Endodermal cell (in vitro differentiated cells): ENCODE measurements at regions not wholly inside any gene's neighbourhood (a gene's known extent, or its start where the extent isn't known, plus 50 kb on each side); places are given as distances from the start of the nearest gene placed in this dataset.

Source experiments
- DNase-seq: peaks from one replicate; pipeline ENCODE4 v3.0.0-alpha.2; 2017
- H3K27ac ChIP-seq: 2 replicates; pipeline ENCODE4 v1.5.1; 2013; ENCODE audit warnings: mild to moderate bottlenecking, low read depth, low read length, moderate library complexity
- H3K27me3 ChIP-seq: 2 replicates; pipeline ENCODE4 v1.6.1; 2013; ENCODE audit warnings: mild to moderate bottlenecking, low read length, moderate library complexity; ENCODE audit not compliant: insufficient read depth, control insufficient read depth, poor library complexity, severe bottlenecking
- H3K36me3 ChIP-seq: 2 replicates; pipeline ENCODE4 v1.7.0; 2013; ENCODE audit warnings: mild to moderate bottlenecking, low read length, moderate library complexity; ENCODE audit not compliant: control insufficient read depth, insufficient read depth
- H3K4me1 ChIP-seq: one replicate; pipeline ENCODE4 v1.7.0; 2013; ENCODE audit warnings: low read length; ENCODE audit not compliant: control insufficient read depth, insufficient read depth
- H3K4me3 ChIP-seq: 2 replicates; pipeline ENCODE4 v1.5.1; 2013; ENCODE audit warnings: mild to moderate bottlenecking, low read length, moderate library complexity
- H3K9ac ChIP-seq: 2 replicates; pipeline ENCODE4 v1.6.1; 2013; ENCODE audit warnings: mild to moderate bottlenecking, low read length, moderate library complexity; ENCODE audit not compliant: poor library complexity, severe bottlenecking; ENCODE audit errors: extremely low read depth
- H3K9me3 ChIP-seq: 2 replicates; pipeline ENCODE4 v1.6.1; 2013; ENCODE audit warnings: mild to moderate bottlenecking, low read length, moderate library complexity; ENCODE audit not compliant: control insufficient read depth
- H3K27ac Mint-ChIP-seq: 2 replicates; pipeline ENCODE4 v1.8.0; 2020; ENCODE audit warnings: mixed read lengths
- H3K27me3 Mint-ChIP-seq: 2 replicates; pipeline ENCODE4 v1.8.0; 2021; ENCODE audit warnings: mild to moderate bottlenecking, mixed read lengths; ENCODE audit not compliant: insufficient read depth
- H3K36me3 Mint-ChIP-seq: 2 replicates; pipeline ENCODE4 v1.8.0; 2020; ENCODE audit warnings: low read depth, mixed read lengths
- H3K4me1 Mint-ChIP-seq: 2 replicates; pipeline ENCODE4 v1.8.0; 2020; ENCODE audit warnings: mixed read lengths
- H3K4me3 Mint-ChIP-seq: 2 replicates; pipeline ENCODE4 v1.8.0; 2020; ENCODE audit warnings: mild to moderate bottlenecking, moderate library complexity, mixed read lengths
- H3K9me3 Mint-ChIP-seq: 2 replicates; pipeline ENCODE4 v1.8.0; 2020; ENCODE audit warnings: mild to moderate bottlenecking, mixed read lengths
- WGBS, 2 experiments: methylation state at CpG; one replicate each; pipeline versions ENCODE4 v1.1.5 to v1.1.7; 2013; ENCODE audit warnings: missing lambda C conversion rate in 2 of 2, mixed read lengths in 1 of 2; ENCODE audit not compliant: insufficient coverage in 1 of 2, insufficient read length in 1 of 2; 5-methylcytosine and 5-hydroxymethylcytosine counted together
- TF ChIP-seq, protein P1 (sequence below): fragments of 200-600 bp; sonication (generic); conservative IDR thresholded peaks from 2 replicates; pipeline ENCODE4 v1.5.0; 2021; ENCODE audit warnings: antibody characterized with exemption, mild to moderate bottlenecking

DNA sequence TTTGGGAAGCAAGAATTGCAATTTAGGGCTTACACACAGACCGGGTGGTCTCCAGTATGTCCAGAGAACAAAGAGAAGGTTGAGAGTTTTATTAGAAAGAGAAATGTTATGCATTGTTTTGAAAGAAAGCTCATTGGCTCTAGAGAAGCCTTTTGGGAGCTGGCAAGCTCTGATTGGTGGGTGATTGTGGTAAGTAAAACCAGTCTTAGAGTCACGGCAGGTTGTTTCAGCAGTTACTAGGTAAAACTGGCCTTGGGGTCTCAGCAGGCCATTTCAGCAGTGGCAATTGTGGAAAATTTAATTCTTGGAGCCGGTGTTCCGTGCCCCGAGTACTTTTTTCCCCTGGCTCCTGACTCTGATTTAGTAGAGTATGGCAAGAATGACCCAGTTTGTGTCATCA, 78.1 kb downstream of the MRPL46 start:
- Mint-ChIP-seq H3K4me3 (no peak overlapping the region), H3K4me1 (peaks cover 36% of the 10 kb centered on the region), H3K27me3 (peaks cover 63% of the 10 kb centered on the region), H3K9me3 (peaks cover 16% of the 10 kb centered on the region), H3K27ac (peak overlapping the region; percentile 85), H3K36me3 (no peaks in the 10 kb centered on the region)
- H3K9me3 ChIP-seq, result peaks cover 15% of the 10 kb centered on the region
- peaks cover 6% of the 10 kb centered on the region for H3K4me1 ChIP-seq
- peak; percentile 46 for DNase-seq
- WGBS, 2 experiments, result 91 to 100% methylated on average over 2 to 5 of the region's 5 CpGs
- no peak overlapping the region for H3K9ac ChIP-seq
- H3K27ac ChIP-seq, result no peak overlapping the region
- H3K27me3 ChIP-seq, result peaks cover 78% of the 10 kb centered on the region
- H3K36me3 ChIP-seq, result no peaks in the 10 kb centered on the region
- no peak overlapping the region for H3K4me3 ChIP-seq
- TF ChIP-seq, protein P1, sequence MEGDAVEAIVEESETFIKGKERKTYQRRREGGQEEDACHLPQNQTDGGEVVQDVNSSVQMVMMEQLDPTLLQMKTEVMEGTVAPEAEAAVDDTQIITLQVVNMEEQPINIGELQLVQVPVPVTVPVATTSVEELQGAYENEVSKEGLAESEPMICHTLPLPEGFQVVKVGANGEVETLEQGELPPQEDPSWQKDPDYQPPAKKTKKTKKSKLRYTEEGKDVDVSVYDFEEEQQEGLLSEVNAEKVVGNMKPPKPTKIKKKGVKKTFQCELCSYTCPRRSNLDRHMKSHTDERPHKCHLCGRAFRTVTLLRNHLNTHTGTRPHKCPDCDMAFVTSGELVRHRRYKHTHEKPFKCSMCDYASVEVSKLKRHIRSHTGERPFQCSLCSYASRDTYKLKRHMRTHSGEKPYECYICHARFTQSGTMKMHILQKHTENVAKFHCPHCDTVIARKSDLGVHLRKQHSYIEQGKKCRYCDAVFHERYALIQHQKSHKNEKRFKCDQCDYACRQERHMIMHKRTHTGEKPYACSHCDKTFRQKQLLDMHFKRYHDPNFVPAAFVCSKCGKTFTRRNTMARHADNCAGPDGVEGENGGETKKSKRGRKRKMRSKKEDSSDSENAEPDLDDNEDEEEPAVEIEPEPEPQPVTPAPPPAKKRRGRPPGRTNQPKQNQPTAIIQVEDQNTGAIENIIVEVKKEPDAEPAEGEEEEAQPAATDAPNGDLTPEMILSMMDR, result no peak

DNA sequence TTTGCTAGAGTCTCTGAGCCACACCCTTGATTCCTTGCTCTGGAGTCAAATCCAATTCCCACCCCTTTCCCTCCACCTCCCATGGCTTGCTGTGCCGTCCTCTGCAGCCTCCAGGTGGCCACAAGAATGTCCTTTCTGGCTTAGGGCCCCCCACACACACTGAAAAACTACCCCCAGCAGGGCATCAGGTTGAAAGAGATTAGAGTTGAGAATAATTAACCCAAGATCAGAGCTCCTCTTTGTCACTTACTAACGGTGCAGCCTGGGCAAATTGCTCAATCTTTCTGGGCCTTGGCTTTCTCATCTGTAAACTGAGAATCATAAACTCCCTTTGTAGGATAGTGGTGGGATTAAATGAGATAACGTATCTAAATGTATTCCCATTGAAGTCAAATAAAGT, 78.5 kb downstream of the MRPL46 start:
- peaks cover 78% of the 10 kb centered on the region for H3K27me3 ChIP-seq
- Mint-ChIP-seq H3K27ac (peak overlapping the region; percentile 85), H3K4me3 (peak overlapping the region; percentile 24), H3K9me3 (peaks cover 16% of the 10 kb centered on the region), H3K4me1 (peaks cover 36% of the 10 kb centered on the region), H3K27me3 (peaks cover 63% of the 10 kb centered on the region), H3K36me3 (no peaks in the 10 kb centered on the region)
- no peak overlapping the region for H3K27ac ChIP-seq
- peaks cover 6% of the 10 kb centered on the region for H3K4me1 ChIP-seq
- peak; percentile 85 for DNase-seq
- H3K9me3 ChIP-seq, result peaks cover 15% of the 10 kb centered on the region
- WGBS, 2 experiments, result 28 to 100% methylated on average over 1 to 3 of the region's 3 CpGs
- no peak overlapping the region for H3K4me3 ChIP-seq
- no peaks in the 10 kb centered on the region for H3K36me3 ChIP-seq
- H3K9ac ChIP-seq, result no peak overlapping the region
- TF ChIP-seq, protein P1, result peak; percentile 68

DNA sequence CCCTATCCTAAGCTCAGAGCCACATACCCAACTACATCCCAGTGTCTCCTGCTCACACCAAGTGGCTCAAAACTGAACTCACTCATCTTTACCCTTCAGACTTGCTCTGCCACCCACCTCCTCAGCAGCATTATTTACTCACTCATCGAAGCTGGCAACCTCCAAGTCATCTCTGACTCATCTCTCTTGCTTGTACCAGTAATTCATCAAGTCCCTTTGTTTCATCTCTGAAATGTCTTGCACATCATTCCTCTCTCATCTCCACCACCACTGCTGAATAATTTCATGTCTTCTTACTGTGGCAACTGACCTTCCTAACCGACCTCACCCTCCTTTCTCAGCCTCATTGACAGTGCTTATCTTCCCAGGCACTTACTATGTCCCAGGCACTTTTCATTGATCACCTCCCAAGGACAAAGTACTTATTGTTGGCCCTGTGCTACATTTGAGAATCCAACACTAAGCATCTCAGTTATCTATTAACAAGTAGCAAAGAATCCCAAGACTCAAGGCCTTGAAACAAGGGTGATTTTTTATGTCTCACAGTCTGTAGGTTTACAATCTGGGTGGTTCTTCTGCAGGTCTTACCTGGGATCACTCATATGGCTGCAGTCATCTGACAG, 82.0 kb downstream of the MRPL46 start:
- Mint-ChIP-seq H3K9me3 (peaks cover 9% of the 10 kb centered on the region), H3K27ac (no peak overlapping the region), H3K4me1 (peaks cover 36% of the 10 kb centered on the region), H3K27me3 (peaks cover 63% of the 10 kb centered on the region), H3K36me3 (no peaks in the 10 kb centered on the region), H3K4me3 (no peak overlapping the region)
- Histone ChIP-seq H3K36me3 (no peaks in the 10 kb centered on the region), H3K9me3 (peaks cover 11% of the 10 kb centered on the region), H3K4me3 (no peak overlapping the region), H3K27me3 (peaks cover 78% of the 10 kb centered on the region), H3K9ac (no peak overlapping the region), H3K27ac (no peak overlapping the region), H3K4me1 (peaks cover 6% of the 10 kb centered on the region)
- peak; percentile 7 for DNase-seq
- WGBS, 2 experiments, result 80 to 84% methylated on average over 2 of the region's 2 CpGs
- TF ChIP-seq, protein P1, result no peak
